ENCODE measurements at regions not wholly inside any gene's neighbourhood (a gene's known extent, or its start where the extent isn't known, plus 50 kb on each side); places are given as distances from the start of the nearest gene placed in this dataset.
"Not testable (repeated sequence)": the region's sequence is repeated elsewhere in the genome, so short reads cannot be mapped to it uniquely, and the experiment has no call there.

GRCh38 chr5:39779831-39780230 is 355.1 kb upstream of the DAB2 start:
- DNase-seq = no peak

- DNase-seq = no peak
Observed at GRCh38 chr5:39775797-39776365, 351.1 kb upstream of the DAB2 start.

GRCh38 chr5:39775086-39775796 is 350.5 kb upstream of the DAB2 start:
- no peak for DNase-seq

GRCh38 chr5:39774605-39775004 is 349.8 kb upstream of the DAB2 start:
- DNase-seq = no peak

- DNase-seq = no peak
Observed at GRCh38 chr5:39772307-39772706, 347.5 kb upstream of the DAB2 start.

GRCh38 chr5:39767916-39768315 is 343.1 kb upstream of the DAB2 start:
- no peak for DNase-seq

GRCh38 chr5:39765366-39765765 is 340.6 kb upstream of the DAB2 start:
- DNase-seq = no peak

- no peak for DNase-seq
Observed at GRCh38 chr5:39762761-39763160, 338.0 kb upstream of the DAB2 start.

- DNase-seq = no peak
Observed at GRCh38 chr5:39761199-39761950, 336.6 kb upstream of the DAB2 start.

- DNase-seq = no peak
Observed at GRCh38 chr5:39760385-39761198, 335.8 kb upstream of the DAB2 start.

GRCh38 chr5:39759701-39760100 is 334.9 kb upstream of the DAB2 start:
- DNase-seq = no peak

GRCh38 chr5:39758426-39758825 is 333.6 kb upstream of the DAB2 start:
- no peak for DNase-seq

GRCh38 chr5:39757131-39757530 is 332.4 kb upstream of the DAB2 start:
- DNase-seq = no peak

- no peak for DNase-seq
Observed at GRCh38 chr5:39755986-39756385, 331.2 kb upstream of the DAB2 start.

GRCh38 chr5:39755452-39755851 is 330.7 kb upstream of the DAB2 start:
- no peak for DNase-seq

GRCh38 chr5:39753747-39754146 is 329.0 kb upstream of the DAB2 start:
- DNase-seq = not testable (repeated sequence)

- DNase-seq = no peak
Observed at GRCh38 chr5:39750661-39751060, 325.9 kb upstream of the DAB2 start.

- DNase-seq = no peak
Observed at GRCh38 chr5:39742916-39743315, 318.1 kb upstream of the DAB2 start.

- DNase-seq = no peak
Observed at GRCh38 chr5:39740404-39740803, 315.6 kb upstream of the DAB2 start.

- DNase-seq = no peak
Observed at GRCh38 chr5:39732166-39732565, 307.4 kb upstream of the DAB2 start.

- no peak for DNase-seq
Observed at GRCh38 chr5:39730699-39731098, 305.9 kb upstream of the DAB2 start.

- no peak for DNase-seq
Observed at GRCh38 chr5:39730006-39730405, 305.2 kb upstream of the DAB2 start.

- no peak for DNase-seq
Observed at GRCh38 chr5:39726467-39726866, 301.7 kb upstream of the DAB2 start.

Data from CD4-positive, alpha-beta T cell treated with Interleukin-12 subunit alpha and Interleukin-12 subunit beta, for 1 hour (primary cell).